H9 (cell line): ENCODE measurements at regions not wholly inside any gene's neighbourhood (a gene's known extent, or its start where the extent isn't known, plus 50 kb on each side); places are given as distances from the start of the nearest gene placed in this dataset.

Source experiments
- DNase-seq: peaks from one replicate; pipeline ENCODE4 v3.0.0-alpha.2; 2017
- H2AFZ ChIP-seq: one replicate; pipeline ENCODE4 v1.6.1; 2013; ENCODE audit warnings: mild to moderate bottlenecking, low read length, control low read depth, moderate library complexity
- H2AK5ac ChIP-seq: 2 replicates; pipeline ENCODE4 v1.6.1; 2013; ENCODE audit warnings: low read length, control low read depth, mixed read lengths; ENCODE audit not compliant: insufficient read length
- H2BK120ac ChIP-seq: one replicate; pipeline ENCODE4 v1.6.1; 2013; ENCODE audit warnings: low read depth, mild to moderate bottlenecking, low read length, control low read depth, inconsistent platforms; ENCODE audit not compliant: poor library complexity, severe bottlenecking
- H2BK12ac ChIP-seq: 2 replicates; pipeline ENCODE4 v1.6.1; 2013; ENCODE audit warnings: low read length, control low read depth, mixed read lengths, low read depth; ENCODE audit not compliant: insufficient read length
- H2BK15ac ChIP-seq: 2 replicates; pipeline ENCODE4 v1.6.1; 2013; ENCODE audit warnings: low read depth, low read length, control low read depth
- H2BK20ac ChIP-seq: one replicate; pipeline ENCODE4 v1.6.1; 2013; ENCODE audit warnings: low read depth, mild to moderate bottlenecking, low read length, control low read depth, inconsistent platforms; ENCODE audit not compliant: poor library complexity, severe bottlenecking
- H2BK5ac ChIP-seq: 2 replicates; pipeline ENCODE4 v1.6.1; 2013; ENCODE audit warnings: low read length, control low read depth, mixed read lengths; ENCODE audit not compliant: insufficient read length
- H3K14ac ChIP-seq: 2 replicates; pipeline ENCODE4 v1.6.1; 2013; ENCODE audit warnings: low read length, control low read depth; ENCODE audit not compliant: insufficient read depth
- H3K18ac ChIP-seq: 2 replicates; pipeline ENCODE4 v1.6.1; 2013; ENCODE audit warnings: low read depth, mild to moderate bottlenecking, mixed read lengths, low read length, control low read depth; ENCODE audit not compliant: insufficient read length
- H3K23ac ChIP-seq: 2 replicates; pipeline ENCODE4 v1.6.1; 2013; ENCODE audit warnings: low read length, control low read depth, mixed read lengths, low read depth; ENCODE audit not compliant: insufficient read length
- H3K23me2 ChIP-seq: 2 replicates; pipeline ENCODE4 v1.6.1; 2013; ENCODE audit warnings: low read depth, mild to moderate bottlenecking, mixed read lengths, low read length, control low read depth; ENCODE audit not compliant: insufficient read length, poor library complexity, severe bottlenecking
- H3K27ac ChIP-seq: 2 replicates; pipeline ENCODE4 v1.5.1; 2013; ENCODE audit warnings: low read length, control low read depth, mixed read lengths, low read depth; ENCODE audit not compliant: insufficient read length
- H3K27me3 ChIP-seq: 2 replicates; pipeline ENCODE4 v1.6.1; 2013; ENCODE audit warnings: low read length, control low read depth, inconsistent platforms; ENCODE audit not compliant: insufficient read depth
- H3K4ac ChIP-seq: 2 replicates; pipeline ENCODE4 v1.6.1; 2013; ENCODE audit warnings: low read depth, mild to moderate bottlenecking, control low read depth, inconsistent platforms, low read length, moderate library complexity
- H3K4me1 ChIP-seq: 2 replicates; pipeline ENCODE4 v1.6.1; 2013; ENCODE audit warnings: low read length, control low read depth, inconsistent platforms; ENCODE audit not compliant: insufficient read depth
- H3K4me2 ChIP-seq: 2 replicates; pipeline ENCODE4 v1.6.1; 2013; ENCODE audit warnings: low read length, control low read depth, mixed read lengths; ENCODE audit not compliant: insufficient read length, insufficient read depth
- H3K56ac ChIP-seq: 2 replicates; pipeline ENCODE4 v1.6.1; 2013; ENCODE audit warnings: low read depth, mild to moderate bottlenecking, mixed read lengths, low read length, control low read depth; ENCODE audit not compliant: insufficient read length
- H3K79me1 ChIP-seq: 2 replicates; pipeline ENCODE4 v1.6.1; 2013; ENCODE audit warnings: low read depth, mild to moderate bottlenecking, moderate library complexity, low read length, control low read depth, inconsistent platforms; ENCODE audit not compliant: insufficient read depth, poor library complexity, severe bottlenecking
- H3K79me2 ChIP-seq: 2 replicates; pipeline ENCODE4 v1.6.1; 2013; ENCODE audit warnings: low read length, control low read depth, inconsistent platforms; ENCODE audit not compliant: insufficient read depth
- H3K9ac ChIP-seq: 2 replicates; pipeline ENCODE4 v1.6.1; 2013; ENCODE audit warnings: low read length, control low read depth, mixed read lengths; ENCODE audit not compliant: insufficient read length; ENCODE audit errors: extremely low read depth
- H3K9me3 ChIP-seq: one replicate; pipeline ENCODE4 v1.6.1; 2013; ENCODE audit warnings: low read depth, low read length, inconsistent platforms; ENCODE audit not compliant: control insufficient read depth
- H3T11ph ChIP-seq: one replicate; pipeline ENCODE4 v1.6.1; 2013; ENCODE audit warnings: mild to moderate bottlenecking, low read length, control low read depth, inconsistent platforms
- H4K20me1 ChIP-seq: one replicate; pipeline ENCODE4 v1.6.1; 2013; ENCODE audit not compliant: control insufficient read depth, insufficient read length, insufficient read depth
- H4K5ac ChIP-seq: 2 replicates; pipeline ENCODE4 v1.6.1; 2013; ENCODE audit warnings: low read depth, mild to moderate bottlenecking, mixed read lengths, low read length, control low read depth; ENCODE audit not compliant: insufficient read length
- H4K8ac ChIP-seq: replicated peaks from 2 replicates; pipeline ENCODE4 v1.6.1; 2013; ENCODE audit warnings: low read length, control low read depth, mixed read lengths, low read depth; ENCODE audit not compliant: insufficient read length
- H4K91ac ChIP-seq: 2 replicates; pipeline ENCODE4 v1.6.1; 2013; ENCODE audit warnings: low read depth, mild to moderate bottlenecking, moderate library complexity, mixed read lengths, low read length, control low read depth; ENCODE audit not compliant: insufficient read length
- H3K27ac Mint-ChIP-seq, 3 experiments: 2 replicates in 2 of 3; 3 replicates in 1 of 3; pipeline ENCODE4 v1.8.0; 2020 to 2021; ENCODE audit warnings: mixed read lengths in 3 of 3, mild to moderate bottlenecking in 1 of 3, moderate library complexity in 1 of 3
- H3K27me3 Mint-ChIP-seq: 2 replicates; pipeline ENCODE4 v1.8.0; 2021; ENCODE audit warnings: low read depth, mild to moderate bottlenecking, moderate library complexity, mixed read lengths
- H3K36me3 Mint-ChIP-seq, 3 experiments: 2 replicates in 2 of 3; 3 replicates in 1 of 3; pipeline ENCODE4 v1.8.0; 2020 to 2021; ENCODE audit warnings: low read depth in 3 of 3, mixed read lengths in 3 of 3; ENCODE audit not compliant: insufficient read depth in 1 of 3
- H3K4me1 Mint-ChIP-seq, 2 experiments: 2 replicates each; pipeline ENCODE4 v1.8.0; 2020; ENCODE audit warnings: mixed read lengths in 2 of 2
- H3K4me3 Mint-ChIP-seq, 2 experiments: 2 replicates in 1 of 2; 3 replicates in 1 of 2; pipeline ENCODE4 v1.8.0; 2020 to 2021; ENCODE audit warnings: mild to moderate bottlenecking in 2 of 2, mixed read lengths in 2 of 2, moderate library complexity in 1 of 2
- H3K9me3 Mint-ChIP-seq, 2 experiments: 2 replicates in 1 of 2; 3 replicates in 1 of 2; pipeline ENCODE4 v1.8.0; 2020; ENCODE audit warnings: mild to moderate bottlenecking in 2 of 2, mixed read lengths in 2 of 2, moderate library complexity in 1 of 2
- CTCF ChIP-seq: fragments of 200-600 bp; sonication (generic); conservative IDR thresholded peaks from 3 replicates; pipeline ENCODE4 v1.8.0; 2021; ENCODE audit warnings: antibody characterized with exemption, mild to moderate bottlenecking
- WGBS: extraction: QIAGEN DNeasy Blood & Tissue Kit; methylation state at CpG from one replicate; pipeline ENCODE4 v1.1.7; 2013; ENCODE audit warnings: missing lambda C conversion rate, low lambda C conversion rate, mixed read lengths; ENCODE audit not compliant: insufficient read length; ENCODE audit errors: extremely low coverage; 5-methylcytosine and 5-hydroxymethylcytosine counted together

- H2BK120ac ChIP-seq: no peak overlapping the region
- no peak overlapping the region for H4K5ac ChIP-seq
- DNase-seq: no peak
- H3K9me3 ChIP-seq: no peaks in the 10 kb centered on the region
- Mint-ChIP-seq H3K9me3 (no peaks in the 10 kb centered on the region), H3K4me3 (no peak overlapping the region), H3K4me1 (peaks cover 8% of the 10 kb centered on the region in 2 experiments), H3K27me3 (no peaks in the 10 kb centered on the region; the same call in 1 of the 2 replicates), H3K36me3 (no peaks in the 10 kb centered on the region; a peak in 1 of 7 replicates), H3K27ac (no peak overlapping the region)
- no peak overlapping the region for H3K9ac ChIP-seq
- no peak overlapping the region for H2BK20ac ChIP-seq
- no peak overlapping the region for H3K18ac ChIP-seq
- H2BK5ac ChIP-seq: no peak overlapping the region
- no peak overlapping the region for H4K91ac ChIP-seq
- H3K79me2 ChIP-seq: no peaks in the 10 kb centered on the region
- TF ChIP-seq CTCF: no peak
- H2AFZ ChIP-seq: no peak overlapping the region
- H3K23ac ChIP-seq: no peak overlapping the region
- no peak overlapping the region for H4K8ac ChIP-seq
- no peak overlapping the region for H3K27ac ChIP-seq
- no peaks in the 10 kb centered on the region for H3K27me3 ChIP-seq
- no peaks in the 10 kb centered on the region for H3K4me1 ChIP-seq
- no peak overlapping the region for H2AK5ac ChIP-seq
- no peak overlapping the region for H3K4ac ChIP-seq
- no CpG with 5 or more reads among the region's 1 CpG for WGBS
- no peaks in the 10 kb centered on the region for H4K20me1 ChIP-seq
- H3K23me2 ChIP-seq: no peaks in the 10 kb centered on the region
- no peak overlapping the region for H3T11ph ChIP-seq
- H3K56ac ChIP-seq: no peak overlapping the region
- no peak overlapping the region for H2BK12ac ChIP-seq
- H2BK15ac ChIP-seq: no peak overlapping the region
- H3K4me2 ChIP-seq: no peak overlapping the region
- H3K79me1 ChIP-seq: no peaks in the 10 kb centered on the region
- no peak overlapping the region for H3K14ac ChIP-seq
Observed at GRCh38 chr4:138406876-138407275, 164.7 kb upstream of the SLC7A11 start.
